Kidney (tissue), 13 donors: ENCODE measurements at regions not wholly inside any gene's neighbourhood (a gene's known extent, or its start where the extent isn't known, plus 50 kb on each side); places are given as distances from the start of the nearest gene placed in this dataset.

Source experiments
- DNase-seq, 5 donors: peaks; one replicate each; pipeline ENCODE4 v3.0.0-alpha.2; 2013 to 2020
- FAIRE-seq: peaks from 2 replicates; lab custom pipeline; 2012; peaks lifted over from hg19 to GRCh38; lab: Jason Lieb, UNC
- H3K27ac ChIP-seq, 2 donors: one replicate each; pipeline ENCODE4 v1.7.0; 2013; ENCODE audit warnings: low read depth in 2 of 2, low read length in 2 of 2, inconsistent platforms in 1 of 2
- H3K27me3 ChIP-seq: one replicate; pipeline ENCODE4 v1.7.1; 2013; ENCODE audit warnings: low read length, inconsistent platforms; ENCODE audit not compliant: control insufficient read depth, insufficient read depth
- H3K36me3 ChIP-seq, 3 donors: one replicate each; pipeline versions ENCODE4 v1.7.0 to v1.7.1; 2013; ENCODE audit warnings: low read length in 3 of 3, control low read depth in 1 of 3, inconsistent platforms in 1 of 3; ENCODE audit not compliant: insufficient read depth in 3 of 3, control insufficient read depth in 2 of 3
- H3K4me1 ChIP-seq, 3 donors: one replicate each; pipeline versions ENCODE4 v1.7.0 to v1.7.1; 2013; ENCODE audit warnings: low read length in 3 of 3, inconsistent platforms in 1 of 3, low read depth in 1 of 3; ENCODE audit not compliant: control insufficient read depth in 2 of 3, insufficient read depth in 2 of 3
- H3K4me3 ChIP-seq, 3 donors: one replicate each; pipeline versions ENCODE4 v1.7.0 to v1.8.1; 2013; ENCODE audit warnings: low read length in 3 of 3, control low read depth in 1 of 3, inconsistent platforms in 1 of 3
- H3K9ac ChIP-seq, 3 donors: one replicate each; pipeline versions ENCODE4 v1.7.0 to v1.7.1; 2013; ENCODE audit warnings: low read length in 3 of 3, control low read depth in 1 of 3, inconsistent platforms in 1 of 3
- H3K9me3 ChIP-seq, 3 donors: one replicate each; pipeline versions ENCODE4 v1.7.0 to v1.7.1; 2013; ENCODE audit warnings: low read length in 3 of 3, control low read depth in 1 of 3, inconsistent platforms in 1 of 3; ENCODE audit not compliant: control insufficient read depth in 2 of 3, insufficient read depth in 1 of 3
- CTCF ChIP-seq: IDR thresholded peaks from 3 replicates; pipeline ENCODE4 v1.5.1; 2012; ENCODE audit warnings: mild to moderate bottlenecking, moderate library complexity, borderline replicate concordance; ENCODE audit not compliant: insufficient read depth; ENCODE audit errors: extremely low read depth
- intact Hi-C: fragments of 100-400 bp; cut with DNase I; formaldehyde crosslinking; loops from one replicate; pipeline ENCODE4 v1.11.1; 2022
- donor health status: control.
- donor health status: control.
- donor health status: control.
- donor health status: control.
- donor health status: control.
- donor health status: DM: yes; HTN: yes; CAD: no.
- donor health status: Normal renal cell carcinoma (clear cell type).

GRCh38 chr22:47846206-47846605 is 1083.8 kb downstream of the TBC1D22A start:
- intact Hi-C loops = no loop called here
- TF ChIP-seq CTCF = no peak
- DNase-seq (no peak), FAIRE-seq (no peak)
- no peak overlapping the region for H3K4me3 ChIP-seq
- no peak overlapping the region for H3K9ac ChIP-seq
- no peaks in the 10 kb centered on the region for H3K36me3 ChIP-seq
- no peaks in the 10 kb centered on the region for H3K9me3 ChIP-seq
- H3K27ac ChIP-seq = no peak overlapping the region
- no peaks in the 10 kb centered on the region for H3K27me3 ChIP-seq
- H3K4me1 ChIP-seq = no peaks in the 10 kb centered on the region

GRCh38 chr22:47842119-47842518 is 1079.7 kb downstream of the TBC1D22A start:
- FAIRE-seq = no peak
- H3K36me3 ChIP-seq = no peaks in the 10 kb centered on the region
- H3K4me3 ChIP-seq = no peak overlapping the region
- intact Hi-C loops = no loop called here
- H3K27me3 ChIP-seq = no peaks in the 10 kb centered on the region
- H3K27ac ChIP-seq = no peak overlapping the region
- H3K9me3 ChIP-seq = no peaks in the 10 kb centered on the region
- no peak for TF ChIP-seq CTCF
- no peaks in the 10 kb centered on the region for H3K4me1 ChIP-seq
- no peak overlapping the region for H3K9ac ChIP-seq
- no peak for DNase-seq

- Histone ChIP-seq H3K36me3 (no peaks in the 10 kb centered on the region), H3K27ac (no peak overlapping the region), H3K27me3 (no peaks in the 10 kb centered on the region), H3K9ac (no peak overlapping the region), H3K9me3 (no peaks in the 10 kb centered on the region), H3K4me1 (no peaks in the 10 kb centered on the region), H3K4me3 (no peak overlapping the region)
- intact Hi-C loops = no loop called here
- TF ChIP-seq CTCF = no peak
- FAIRE-seq (no peak), DNase-seq (no peak)
Measured at GRCh38 chr22:47841156-47841555, 1078.7 kb downstream of the TBC1D22A start.

GRCh38 chr22:47839595-47840227 is 1077.3 kb downstream of the TBC1D22A start:
- H3K9me3 ChIP-seq = no peaks in the 10 kb centered on the region
- peak in 3 of 5 donors; percentile 42 to 53 (median 49) for DNase-seq
- H3K27me3 ChIP-seq = no peaks in the 10 kb centered on the region
- H3K36me3 ChIP-seq = no peaks in the 10 kb centered on the region
- FAIRE-seq = no peak
- TF ChIP-seq CTCF = no peak
- no peaks in the 10 kb centered on the region for H3K4me1 ChIP-seq
- no peak overlapping the region for H3K4me3 ChIP-seq
- no peak overlapping the region for H3K27ac ChIP-seq
- H3K9ac ChIP-seq = no peak overlapping the region
- intact Hi-C loops = no loop called here
